GM12875 (cell line): ENCODE measurements at regions not wholly inside any gene's neighbourhood (a gene's known extent, or its start where the extent isn't known, plus 50 kb on each side); places are given as distances from the start of the nearest gene placed in this dataset.

Source experiments
- H3K4me3 ChIP-seq: one replicate; pipeline ENCODE4 v1.5.1; 2011; ENCODE audit warnings: low read depth, low read length, control low read depth
- CTCF ChIP-seq: IDR thresholded peaks from 2 replicates; pipeline ENCODE4 v1.5.1; 2011; ENCODE audit warnings: low read depth, mild to moderate bottlenecking, control low read depth, inconsistent platforms, low read length, moderate library complexity, borderline replicate concordance; ENCODE audit not compliant: insufficient read depth

DNA sequence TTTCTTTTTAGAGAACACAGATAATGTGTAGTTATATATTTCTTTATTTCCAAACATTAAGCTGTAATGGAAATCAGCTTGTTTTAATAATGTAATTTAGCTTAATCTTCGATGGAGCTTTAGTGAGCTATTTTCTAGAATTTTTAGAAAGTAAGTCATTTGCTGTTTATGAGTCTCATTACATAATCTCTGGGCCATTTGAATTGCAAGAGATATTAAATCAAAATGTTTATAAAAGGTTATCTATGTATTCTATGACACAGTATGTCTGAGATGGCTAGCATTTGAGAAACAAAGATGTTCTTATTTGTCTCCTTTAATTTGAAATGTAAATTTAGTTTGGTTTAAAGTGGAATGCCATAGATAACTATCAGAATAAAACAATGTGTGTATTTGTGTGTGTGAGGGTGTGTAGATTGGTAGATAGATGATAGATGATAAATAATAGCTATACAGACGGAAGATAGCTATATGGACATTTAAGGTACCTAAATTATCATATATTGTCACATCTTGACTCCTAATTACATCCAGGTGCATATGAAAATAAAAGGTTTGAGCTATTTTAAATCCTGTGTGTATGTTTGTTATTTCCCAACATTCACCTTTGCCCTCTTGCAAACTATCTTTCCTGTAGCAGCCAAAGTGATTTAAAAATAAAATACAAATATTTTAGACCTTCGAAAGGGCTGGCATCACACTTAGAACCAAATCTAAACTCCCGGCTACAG is 478.0 kb upstream of the KLF6 start:
- TF ChIP-seq CTCF: no peak
- H3K4me3 ChIP-seq: no peak overlapping the region

- H3K4me3 ChIP-seq: no peak overlapping the region
- TF ChIP-seq CTCF: no peak
Measured at GRCh38 chr10:4262449-4262848, 477.4 kb upstream of the KLF6 start.

DNA sequence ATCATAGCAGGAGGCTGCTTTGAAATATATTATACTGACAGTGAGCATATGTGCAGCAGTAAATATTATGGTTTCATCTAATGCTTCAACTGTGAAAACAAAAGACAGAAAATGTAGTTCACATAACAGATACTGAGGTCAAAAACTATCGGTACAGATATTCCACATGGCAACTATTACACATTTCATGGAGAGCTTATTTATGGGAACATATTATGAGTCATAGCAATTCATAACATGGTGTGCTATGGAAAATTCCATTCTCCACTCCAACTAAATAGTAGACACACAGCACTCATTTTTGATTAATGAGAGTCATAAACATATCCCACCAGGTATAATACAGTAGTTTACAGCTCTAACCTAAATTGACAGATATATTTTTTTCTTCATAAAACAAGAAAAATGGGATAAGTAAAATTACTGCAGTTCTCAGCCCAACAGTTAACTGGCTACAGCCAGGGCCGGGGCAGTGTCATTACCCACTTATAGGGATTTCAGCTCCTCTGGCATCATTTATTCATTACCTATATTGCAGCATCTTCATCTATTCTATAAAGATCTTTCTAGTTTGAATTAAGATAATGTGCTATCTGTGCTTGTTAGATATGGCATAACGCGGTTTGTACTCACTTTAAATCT is 475.6 kb upstream of the KLF6 start:
- no peak overlapping the region for H3K4me3 ChIP-seq
- TF ChIP-seq CTCF: no peak

- no peak overlapping the region for H3K4me3 ChIP-seq
- TF ChIP-seq CTCF: no peak
Measured at GRCh38 chr10:4257939-4258465, 473.0 kb upstream of the KLF6 start.

DNA sequence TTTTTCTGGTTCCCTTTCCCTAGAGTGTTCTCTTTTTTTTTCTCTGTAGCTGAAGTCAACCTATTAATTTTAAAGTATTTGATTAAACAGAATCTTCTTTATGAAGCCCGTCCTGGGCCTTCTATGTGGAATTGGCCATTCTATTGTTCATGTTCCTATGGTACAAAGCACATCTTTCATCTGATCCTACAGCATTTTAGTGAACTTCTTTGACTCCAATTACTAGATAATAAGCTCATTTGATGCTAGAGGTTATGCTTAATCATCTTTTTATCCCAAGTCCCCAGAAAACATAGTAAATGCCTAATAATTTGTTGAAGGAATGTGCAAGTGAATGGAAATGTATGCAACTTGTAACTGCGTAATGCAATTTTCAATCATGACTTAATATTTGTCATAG is 472.0 kb upstream of the KLF6 start:
- H3K4me3 ChIP-seq: no peak overlapping the region
- no peak for TF ChIP-seq CTCF

DNA sequence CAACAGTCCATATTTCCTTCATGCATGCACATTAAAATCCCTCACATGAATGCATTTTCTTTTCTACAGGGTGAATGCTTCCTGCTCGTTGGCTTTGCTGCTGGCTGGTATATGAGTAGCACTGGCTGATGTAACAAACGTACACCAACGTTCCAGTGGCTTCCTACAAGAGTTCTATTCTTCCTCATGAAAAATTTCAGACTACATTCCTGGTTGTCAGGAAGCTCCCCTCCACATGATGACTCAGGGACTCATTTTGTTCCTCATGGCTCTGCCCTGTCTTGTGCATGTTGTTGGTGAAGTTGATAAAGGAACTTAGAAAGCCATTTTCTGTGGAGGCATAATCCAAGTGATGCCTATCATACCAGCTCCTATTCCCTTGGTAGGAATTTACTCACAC is 470.7 kb upstream of the KLF6 start:
- TF ChIP-seq CTCF: no peak
- no peak overlapping the region for H3K4me3 ChIP-seq

- TF ChIP-seq CTCF: no peak
- H3K4me3 ChIP-seq: no peak overlapping the region
Measured at GRCh38 chr10:4254101-4254994, 469.3 kb upstream of the KLF6 start.
